NK-92 (cell line): ENCODE measurements at regions not wholly inside any gene's neighbourhood (a gene's known extent, or its start where the extent isn't known, plus 50 kb on each side); places are given as distances from the start of the nearest gene placed in this dataset.

ENCODE experiments used
- DNase-seq: peaks from one replicate; lab custom pipeline; 2025; ENCODE audit not compliant: unreplicated experiment; lab: John Stamatoyannopoulos, UW

DNA sequence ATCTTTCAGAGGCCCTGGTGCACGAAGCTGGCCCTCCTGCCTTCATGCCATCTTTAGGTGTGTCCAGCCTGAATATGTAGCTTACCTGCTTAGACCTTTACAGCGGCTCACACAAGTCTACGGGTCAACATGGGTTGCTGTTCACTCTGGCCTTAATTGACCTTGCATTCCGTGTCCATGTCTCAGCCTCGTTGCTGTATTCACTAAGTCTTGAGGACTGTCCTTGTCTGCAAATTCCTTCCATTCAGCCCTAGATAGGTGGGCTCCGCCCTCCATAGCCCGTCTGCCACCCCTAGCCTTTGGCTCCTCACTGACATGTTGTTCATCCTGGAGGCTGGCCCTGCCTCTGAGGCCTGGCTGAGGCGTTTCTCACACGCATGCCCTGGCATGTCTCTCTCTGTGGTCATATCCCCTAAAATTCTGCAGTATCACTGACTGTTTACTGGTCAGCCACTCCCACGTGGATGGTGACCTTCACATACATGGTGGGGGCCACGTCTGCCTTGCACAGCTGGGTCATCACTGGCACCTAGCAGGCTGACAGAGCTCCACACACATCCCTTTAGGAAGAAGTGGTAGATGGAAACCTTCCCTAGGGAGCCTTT, 394.1 kb upstream of the MKI67 start:
- DNase-seq, result no peak

DNA sequence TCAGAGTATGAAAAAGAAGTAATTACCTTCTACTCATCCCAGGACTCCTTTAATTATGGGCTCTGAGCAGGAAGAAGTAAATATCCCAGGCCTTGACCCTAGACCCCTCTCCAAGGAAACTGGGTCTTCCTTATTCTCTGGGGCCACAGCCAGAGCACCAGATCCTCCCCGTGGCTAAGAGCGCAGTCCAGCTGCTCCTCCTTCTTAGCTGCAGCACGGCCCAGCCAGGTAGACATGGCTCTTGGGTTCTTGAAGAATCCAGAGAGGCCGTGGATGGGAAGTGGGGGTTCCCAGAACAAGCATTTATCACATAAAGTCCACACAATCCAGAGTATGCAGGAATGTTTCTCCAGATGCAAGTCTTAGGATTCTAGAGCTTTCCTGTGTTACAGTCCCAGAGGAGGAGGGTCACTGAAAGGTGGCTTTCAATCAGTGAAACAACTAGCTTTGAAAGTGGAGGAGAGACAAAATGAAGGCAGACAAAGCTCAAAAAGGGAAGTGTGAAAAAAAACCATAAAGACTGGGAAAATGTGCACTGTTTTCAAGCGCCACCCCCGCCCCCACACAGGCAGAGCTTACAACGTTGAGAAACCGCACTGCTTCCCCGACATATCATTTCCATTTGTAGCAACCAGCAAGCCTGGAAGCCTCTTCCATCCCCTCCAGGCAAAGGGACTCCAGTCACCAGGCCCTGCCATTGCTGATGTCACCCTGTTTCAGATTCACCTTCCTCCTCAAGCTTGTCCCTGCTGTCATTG, 396.5 kb upstream of the MKI67 start:
- no peak for DNase-seq

GRCh38 chr10:128525444-128525843, 399.2 kb upstream of the MKI67 start:
- no peak for DNase-seq

DNA sequence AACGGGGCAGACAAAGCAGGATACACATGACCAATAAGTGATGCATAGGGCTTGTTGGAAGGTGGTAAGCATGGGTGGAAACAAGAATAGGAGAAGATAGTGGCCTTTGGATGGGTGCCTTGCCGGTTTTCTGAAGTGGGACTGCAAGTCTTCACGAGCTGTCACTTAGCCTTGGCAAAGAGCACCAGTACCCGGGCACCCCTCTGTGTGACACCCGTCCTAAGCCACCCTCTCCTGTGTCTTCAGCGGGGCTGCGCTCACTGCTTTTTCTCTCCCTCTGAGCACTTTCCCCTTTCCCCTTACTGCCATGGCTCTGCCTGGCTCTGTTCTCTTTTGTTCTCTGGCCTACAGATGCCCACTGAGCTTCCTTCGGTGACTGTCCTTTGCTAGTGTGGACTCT, 399.7 kb upstream of the MKI67 start:
- DNase-seq, result no peak

- DNase-seq, result no peak
These were observed 400.7 kb upstream of the MKI67 start for GRCh38 chr10:128526791-128527375.

DNA sequence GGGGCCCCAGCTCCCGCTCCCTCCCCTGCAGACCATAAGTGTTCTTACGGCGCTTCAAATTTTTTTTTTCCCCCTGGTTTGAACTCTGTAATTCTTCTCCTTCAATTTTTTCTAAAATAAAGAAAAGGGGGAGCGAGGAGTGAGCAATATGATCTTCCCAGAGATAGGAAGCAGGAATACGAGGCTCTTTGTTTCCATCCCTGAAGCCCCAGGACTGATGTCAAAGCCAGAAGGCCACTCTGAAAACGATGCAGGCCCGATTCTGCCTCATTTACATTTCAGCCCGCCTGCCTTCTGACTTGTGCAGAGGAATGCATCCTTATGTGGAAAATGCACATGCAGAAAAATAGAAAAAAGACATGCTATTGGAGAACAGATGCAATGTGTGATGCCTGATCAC, 401.5 kb upstream of the MKI67 start:
- DNase-seq, result no peak

GRCh38 chr10:128528167-128528566, 401.9 kb upstream of the MKI67 start:
- DNase-seq, result no peak

GRCh38 chr10:128528781-128529180, 402.6 kb upstream of the MKI67 start:
- no peak for DNase-seq

GRCh38 chr10:128529225-128529624, 403.0 kb upstream of the MKI67 start:
- no peak for DNase-seq

DNA sequence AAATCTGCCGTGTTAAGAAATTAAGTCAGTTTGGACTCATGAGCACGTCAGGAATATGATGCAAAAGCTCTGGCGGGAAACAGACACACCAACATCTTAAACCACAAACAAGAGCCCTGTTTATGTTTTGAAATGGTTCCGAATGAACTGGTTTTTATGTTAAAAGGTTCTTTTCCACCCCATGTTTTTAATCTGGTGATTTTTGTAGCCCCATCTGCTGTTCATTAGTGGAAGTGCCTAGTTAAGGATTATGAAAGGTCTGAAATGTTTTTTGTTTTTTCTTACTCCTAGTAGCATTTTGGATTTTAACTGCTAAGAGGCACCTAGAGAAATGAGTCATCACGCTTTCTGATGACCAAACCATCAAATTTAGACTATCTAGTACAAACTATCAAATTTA, 404.1 kb upstream of the MKI67 start:
- DNase-seq, result no peak

DNA sequence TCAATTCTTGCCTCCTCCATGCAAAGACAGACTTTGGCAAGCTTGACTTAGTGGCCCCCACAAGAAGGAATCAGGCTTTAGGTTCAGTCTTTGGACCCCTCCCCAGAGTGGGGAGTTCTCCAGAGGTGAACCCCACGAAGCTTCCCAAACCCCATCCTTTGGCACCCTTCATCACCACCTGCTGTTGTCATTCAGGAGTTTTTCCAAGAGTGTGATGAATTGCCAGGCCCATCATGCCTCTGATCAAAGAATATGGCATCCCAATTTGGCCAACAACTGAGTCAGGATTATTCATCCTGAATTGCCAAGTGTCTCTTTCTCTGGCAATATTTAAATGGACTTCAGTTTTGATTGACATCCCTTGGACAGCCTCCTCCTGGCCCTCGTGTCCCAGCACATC, 404.7 kb upstream of the MKI67 start:
- no peak for DNase-seq

- DNase-seq, result no peak
These were observed 408.5 kb upstream of the MKI67 start for GRCh38 chr10:128534686-128535085.

GRCh38 chr10:128536259-128536658, 410.0 kb upstream of the MKI67 start:
- no peak for DNase-seq

DNA sequence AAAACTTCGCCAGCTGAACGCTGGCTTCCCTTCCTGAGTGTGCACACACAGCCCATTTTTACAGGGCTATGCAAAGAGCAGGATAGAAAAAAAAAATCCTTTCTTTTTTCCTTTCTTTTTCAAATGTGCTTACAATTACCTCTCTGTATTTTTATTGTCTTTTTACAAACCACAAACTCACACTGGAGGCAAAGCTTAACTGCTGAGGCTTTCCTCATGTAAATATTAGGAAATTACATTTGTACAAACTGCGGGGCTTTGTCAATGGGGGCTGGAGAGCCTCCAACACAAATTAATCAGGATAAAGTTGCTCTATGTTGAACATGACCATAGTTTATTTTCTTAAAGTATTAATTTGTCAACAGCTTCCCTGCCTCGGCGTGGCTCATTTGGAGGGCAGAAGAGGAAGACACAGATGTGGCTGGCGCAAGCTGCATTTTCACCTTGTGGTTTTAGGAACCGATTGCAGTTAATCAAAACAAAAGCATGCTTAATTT, 411.7 kb upstream of the MKI67 start:
- no peak for DNase-seq

DNA sequence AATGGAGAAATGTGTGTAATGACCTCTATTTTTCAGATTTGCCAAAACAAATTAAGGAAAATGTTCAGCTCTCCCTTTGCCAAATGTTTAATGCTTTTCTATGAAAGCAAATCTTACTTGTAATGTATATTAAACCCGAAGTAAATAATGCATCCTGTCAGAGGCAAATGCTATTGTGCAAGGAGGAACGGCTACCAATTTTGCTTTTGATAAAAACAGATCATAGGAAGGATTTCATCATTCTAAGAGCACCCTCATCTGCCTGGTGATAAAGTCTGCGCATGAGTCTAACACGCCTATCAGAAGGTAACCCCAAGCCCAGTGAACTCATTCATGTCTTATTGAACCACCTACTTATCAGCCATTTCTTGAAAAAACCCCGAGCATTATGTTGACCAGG, 412.4 kb upstream of the MKI67 start:
- no peak for DNase-seq

DNA sequence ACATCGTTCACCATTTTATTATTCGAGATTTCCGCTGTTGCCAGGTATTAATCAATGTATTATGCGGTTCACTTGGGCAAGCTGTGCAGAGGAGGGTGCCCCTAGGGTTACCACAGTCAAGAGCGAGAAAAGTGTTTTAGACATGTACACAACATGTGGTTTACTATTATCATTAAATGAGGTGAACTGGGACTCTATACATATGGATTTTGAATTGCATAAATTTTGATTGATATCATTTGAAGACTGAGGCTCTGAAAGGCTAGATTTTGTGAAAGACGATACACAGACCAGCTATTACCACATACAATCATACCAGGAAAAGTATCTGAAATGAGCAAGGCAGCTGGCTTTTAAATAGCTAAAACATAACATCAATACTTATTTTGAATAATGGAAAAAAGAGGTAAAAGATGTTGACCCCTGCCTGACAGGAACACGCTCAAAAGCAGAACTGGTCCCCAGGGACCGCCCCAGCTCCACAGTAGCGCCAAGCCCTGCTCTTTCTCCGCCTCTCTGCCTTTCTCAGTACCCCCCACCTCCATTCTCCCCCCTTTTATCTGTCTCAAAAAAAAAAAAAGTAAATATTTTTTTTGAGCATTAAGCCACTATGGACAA, 413.4 kb upstream of the MKI67 start:
- DNase-seq, result no peak

DNA sequence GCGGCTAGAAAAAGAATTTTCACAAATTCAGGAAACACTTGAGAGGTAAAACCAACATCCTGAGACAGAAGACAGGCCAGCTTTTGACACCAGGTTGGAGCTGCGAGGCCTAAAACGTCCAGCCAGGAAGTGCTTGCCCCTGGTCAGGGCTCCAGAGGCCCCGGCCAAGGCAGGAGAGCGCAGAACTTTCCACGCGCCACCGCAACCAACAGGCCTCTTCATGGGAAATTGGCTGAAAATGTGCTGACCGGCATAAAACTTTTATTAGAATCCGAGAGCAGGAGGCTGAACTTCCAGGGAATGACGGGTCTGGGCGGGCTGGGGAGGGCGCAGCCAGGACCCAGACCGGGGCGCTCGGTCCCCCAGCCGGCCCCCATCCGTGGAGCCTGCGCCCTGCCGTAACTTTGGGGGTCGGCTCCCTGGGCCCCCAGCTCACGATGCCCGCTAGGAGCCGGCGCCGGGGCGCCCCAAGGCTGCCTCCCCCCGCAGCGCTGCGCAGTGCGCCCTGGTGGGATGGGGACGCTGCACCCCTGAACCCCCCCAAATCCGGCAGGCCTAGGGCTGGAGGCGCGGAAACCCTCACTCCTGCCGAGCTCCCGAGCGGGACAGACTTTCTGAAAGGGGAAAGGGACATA, 414.0 kb upstream of the MKI67 start:
- DNase-seq, result no peak

GRCh38 chr10:128540781-128541761, 414.8 kb upstream of the MKI67 start:
- no peak for DNase-seq

- no peak for DNase-seq
These were observed 415.8 kb upstream of the MKI67 start for GRCh38 chr10:128541926-128542475.

DNA sequence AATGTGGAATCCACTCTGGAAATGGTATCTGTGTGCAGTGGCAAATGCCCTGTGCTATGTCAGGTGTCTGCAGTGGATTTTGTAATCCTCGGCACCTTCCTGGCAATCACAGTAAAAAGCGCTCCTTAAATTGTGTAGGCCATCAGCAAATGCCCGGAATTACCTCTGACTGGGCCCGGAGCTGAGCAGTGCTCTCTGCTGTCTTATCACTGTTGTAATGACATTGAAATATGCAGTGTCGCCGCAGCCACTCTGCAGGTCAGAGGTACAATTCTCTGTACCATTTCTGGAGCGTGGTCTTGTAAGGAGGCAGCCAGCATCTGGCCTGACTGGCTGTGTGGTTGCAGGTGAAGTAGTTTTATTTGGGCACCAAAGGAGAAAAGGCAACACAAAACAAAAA, 416.4 kb upstream of the MKI67 start:
- no peak for DNase-seq
